Ovary (tissue), 3 donors: ENCODE measurements at regions not wholly inside any gene's neighbourhood (a gene's known extent, or its start where the extent isn't known, plus 50 kb on each side); places are given as distances from the start of the nearest gene placed in this dataset.

Experiments used
- EP300 ChIP-seq: sonication (generic); formaldehyde crosslinking; IDR thresholded peaks from one replicate; pipeline ENCODE4 v1.6.1; 2017; ENCODE audit warnings: antibody characterized with exemption
- POLR2A ChIP-seq: fragments of 450-650 bp; IDR thresholded peaks from one replicate; pipeline ENCODE4 v1.6.1; 2017; ENCODE audit warnings: antibody characterized with exemption, mild to moderate bottlenecking, moderate library complexity
- TF ChIP-seq, protein P1 (sequence below), 3 donors: fragments of 450-650 bp in 2 of 3; fragments of 200-600 bp in 1 of 3; IDR thresholded peaks; one replicate each; pipeline versions ENCODE4 v1.5.1 to v1.8.0; 2016 to 2022; ENCODE audit warnings: antibody characterized with exemption in 3 of 3, mild to moderate bottlenecking in 1 of 3
- donor health status: DM: no; HTN: no; CAD: no.

GRCh38 chr4:107275225-107275624 lies 239.1 kb upstream of the DKK2 start:
- TF ChIP-seq, protein P1, sequence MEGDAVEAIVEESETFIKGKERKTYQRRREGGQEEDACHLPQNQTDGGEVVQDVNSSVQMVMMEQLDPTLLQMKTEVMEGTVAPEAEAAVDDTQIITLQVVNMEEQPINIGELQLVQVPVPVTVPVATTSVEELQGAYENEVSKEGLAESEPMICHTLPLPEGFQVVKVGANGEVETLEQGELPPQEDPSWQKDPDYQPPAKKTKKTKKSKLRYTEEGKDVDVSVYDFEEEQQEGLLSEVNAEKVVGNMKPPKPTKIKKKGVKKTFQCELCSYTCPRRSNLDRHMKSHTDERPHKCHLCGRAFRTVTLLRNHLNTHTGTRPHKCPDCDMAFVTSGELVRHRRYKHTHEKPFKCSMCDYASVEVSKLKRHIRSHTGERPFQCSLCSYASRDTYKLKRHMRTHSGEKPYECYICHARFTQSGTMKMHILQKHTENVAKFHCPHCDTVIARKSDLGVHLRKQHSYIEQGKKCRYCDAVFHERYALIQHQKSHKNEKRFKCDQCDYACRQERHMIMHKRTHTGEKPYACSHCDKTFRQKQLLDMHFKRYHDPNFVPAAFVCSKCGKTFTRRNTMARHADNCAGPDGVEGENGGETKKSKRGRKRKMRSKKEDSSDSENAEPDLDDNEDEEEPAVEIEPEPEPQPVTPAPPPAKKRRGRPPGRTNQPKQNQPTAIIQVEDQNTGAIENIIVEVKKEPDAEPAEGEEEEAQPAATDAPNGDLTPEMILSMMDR (IDR thresholded peaks at IDR 0.05), result no peak
- TF ChIP-seq POLR2A (no peak), EP300 (no peak)
